ENCODE measurements at regions not wholly inside any gene's neighbourhood (a gene's known extent, or its start where the extent isn't known, plus 50 kb on each side); places are given as distances from the start of the nearest gene placed in this dataset.

- Histone ChIP-seq H3K9me3 (ENCODE audit: low read length) (peaks cover 5% of the 10 kb centered on the region), H3K4me1 (ENCODE audit: insufficient read depth, low read length) (no peaks in the 10 kb centered on the region), H2AFZ (ENCODE audit: low read depth, low read length) (no peak overlapping the region), H3K36me3 (ENCODE audit: insufficient read depth, low read length) (no peaks in the 10 kb centered on the region), H3K27me3 (ENCODE audit: insufficient read depth, low read length) (no peaks in the 10 kb centered on the region), H3K4me3 (ENCODE audit: low read length) (no peak overlapping the region)
Measured at GRCh38 chr14:96960598-96961116, 163.5 kb downstream of the VRK1 start.

- peaks cover 4% of the 10 kb centered on the region for H3K9me3 ChIP-seq (ENCODE audit: low read length)
- no peaks in the 10 kb centered on the region for H3K27me3 ChIP-seq (ENCODE audit: insufficient read depth, low read length)
- H2AFZ ChIP-seq (ENCODE audit: low read depth, low read length) = no peak overlapping the region
- H3K4me3 ChIP-seq (ENCODE audit: low read length) = no peak overlapping the region
- no peaks in the 10 kb centered on the region for H3K4me1 ChIP-seq (ENCODE audit: insufficient read depth, low read length)
- no peaks in the 10 kb centered on the region for H3K36me3 ChIP-seq (ENCODE audit: insufficient read depth, low read length)
Measured at GRCh38 chr14:96961895-96962294, 164.7 kb downstream of the VRK1 start.

- Histone ChIP-seq H3K36me3 (ENCODE audit: insufficient read depth, low read length) (no peaks in the 10 kb centered on the region), H3K4me1 (ENCODE audit: insufficient read depth, low read length) (no peaks in the 10 kb centered on the region), H2AFZ (ENCODE audit: low read depth, low read length) (no peak overlapping the region), H3K27me3 (ENCODE audit: insufficient read depth, low read length) (no peaks in the 10 kb centered on the region), H3K4me3 (ENCODE audit: low read length) (no peak overlapping the region), H3K9me3 (ENCODE audit: low read length) (peaks cover 3% of the 10 kb centered on the region)
Measured at GRCh38 chr14:96962337-96962736, 165.2 kb downstream of the VRK1 start.

- H3K4me1 ChIP-seq (ENCODE audit: insufficient read depth, low read length) = no peaks in the 10 kb centered on the region
- H3K27me3 ChIP-seq (ENCODE audit: insufficient read depth, low read length) = no peaks in the 10 kb centered on the region
- no peaks in the 10 kb centered on the region for H3K36me3 ChIP-seq (ENCODE audit: insufficient read depth, low read length)
- no peak overlapping the region for H3K4me3 ChIP-seq (ENCODE audit: low read length)
- H2AFZ ChIP-seq (ENCODE audit: low read depth, low read length) = no peak overlapping the region
- H3K9me3 ChIP-seq (ENCODE audit: low read length) = peaks cover 1% of the 10 kb centered on the region
Measured at GRCh38 chr14:96964726-96965415, 167.7 kb downstream of the VRK1 start.

- H3K4me1 ChIP-seq (ENCODE audit: insufficient read depth, low read length) = no peaks in the 10 kb centered on the region
- H3K36me3 ChIP-seq (ENCODE audit: insufficient read depth, low read length) = no peaks in the 10 kb centered on the region
- no peak overlapping the region for H3K4me3 ChIP-seq (ENCODE audit: low read length)
- no peaks in the 10 kb centered on the region for H3K27me3 ChIP-seq (ENCODE audit: insufficient read depth, low read length)
- peaks cover 1% of the 10 kb centered on the region for H3K9me3 ChIP-seq (ENCODE audit: low read length)
- H2AFZ ChIP-seq (ENCODE audit: low read depth, low read length) = no peak overlapping the region
Measured at GRCh38 chr14:96965885-96966595, 168.9 kb downstream of the VRK1 start.

GRCh38 chr14:96975116-96975515 is 177.9 kb downstream of the VRK1 start:
- Histone ChIP-seq H3K27me3 (ENCODE audit: insufficient read depth, low read length) (no peaks in the 10 kb centered on the region), H3K36me3 (ENCODE audit: insufficient read depth, low read length) (no peaks in the 10 kb centered on the region), H3K4me3 (ENCODE audit: low read length) (no peak overlapping the region), H3K4me1 (ENCODE audit: insufficient read depth, low read length) (no peaks in the 10 kb centered on the region), H3K9me3 (ENCODE audit: low read length) (no peaks in the 10 kb centered on the region), H2AFZ (ENCODE audit: low read depth, low read length) (no peak overlapping the region)

GRCh38 chr14:96978525-96979272 is 181.5 kb downstream of the VRK1 start:
- Histone ChIP-seq H3K4me3 (ENCODE audit: low read length) (no peak overlapping the region), H3K27me3 (ENCODE audit: insufficient read depth, low read length) (no peaks in the 10 kb centered on the region), H3K36me3 (ENCODE audit: insufficient read depth, low read length) (no peaks in the 10 kb centered on the region), H2AFZ (ENCODE audit: low read depth, low read length) (no peak overlapping the region), H3K4me1 (ENCODE audit: insufficient read depth, low read length) (no peaks in the 10 kb centered on the region), H3K9me3 (ENCODE audit: low read length) (peaks cover 2% of the 10 kb centered on the region)

GRCh38 chr14:96979611-96980074 is 182.5 kb downstream of the VRK1 start:
- Histone ChIP-seq H3K4me1 (ENCODE audit: insufficient read depth, low read length) (no peaks in the 10 kb centered on the region), H2AFZ (ENCODE audit: low read depth, low read length) (no peak overlapping the region), H3K27me3 (ENCODE audit: insufficient read depth, low read length) (no peaks in the 10 kb centered on the region), H3K4me3 (ENCODE audit: low read length) (no peak overlapping the region), H3K36me3 (ENCODE audit: insufficient read depth, low read length) (no peaks in the 10 kb centered on the region), H3K9me3 (ENCODE audit: low read length) (peaks cover 2% of the 10 kb centered on the region)

GRCh38 chr14:96980835-96981234 is 183.7 kb downstream of the VRK1 start:
- H3K36me3 ChIP-seq (ENCODE audit: insufficient read depth, low read length) = no peaks in the 10 kb centered on the region
- H3K4me3 ChIP-seq (ENCODE audit: low read length) = no peak overlapping the region
- no peaks in the 10 kb centered on the region for H3K27me3 ChIP-seq (ENCODE audit: insufficient read depth, low read length)
- H3K4me1 ChIP-seq (ENCODE audit: insufficient read depth, low read length) = no peaks in the 10 kb centered on the region
- peaks cover 2% of the 10 kb centered on the region for H3K9me3 ChIP-seq (ENCODE audit: low read length)
- H2AFZ ChIP-seq (ENCODE audit: low read depth, low read length) = no peak overlapping the region

- Histone ChIP-seq H3K27me3 (ENCODE audit: insufficient read depth, low read length) (no peaks in the 10 kb centered on the region), H3K36me3 (ENCODE audit: insufficient read depth, low read length) (no peaks in the 10 kb centered on the region), H3K9me3 (ENCODE audit: low read length) (peaks cover 2% of the 10 kb centered on the region), H2AFZ (ENCODE audit: low read depth, low read length) (no peak overlapping the region), H3K4me1 (ENCODE audit: insufficient read depth, low read length) (peaks cover 29% of the 10 kb centered on the region), H3K4me3 (ENCODE audit: low read length) (no peak overlapping the region)
Measured at GRCh38 chr14:96986256-96987085, 189.3 kb downstream of the VRK1 start.

GRCh38 chr14:96987086-96987474 is 189.9 kb downstream of the VRK1 start:
- Histone ChIP-seq H3K36me3 (ENCODE audit: insufficient read depth, low read length) (no peaks in the 10 kb centered on the region), H3K4me1 (ENCODE audit: insufficient read depth, low read length) (peaks cover 29% of the 10 kb centered on the region), H2AFZ (ENCODE audit: low read depth, low read length) (no peak overlapping the region), H3K4me3 (ENCODE audit: low read length) (no peak overlapping the region), H3K9me3 (ENCODE audit: low read length) (peaks cover 2% of the 10 kb centered on the region), H3K27me3 (ENCODE audit: insufficient read depth, low read length) (no peaks in the 10 kb centered on the region)

GRCh38 chr14:96987771-96988170 is 190.6 kb downstream of the VRK1 start:
- no peaks in the 10 kb centered on the region for H3K27me3 ChIP-seq (ENCODE audit: insufficient read depth, low read length)

More at GRCh38 chr14:96987771-96988170, 190.6 kb downstream of the VRK1 start:
- Histone ChIP-seq H2AFZ (ENCODE audit: low read depth, low read length) (no peak overlapping the region), H3K4me3 (ENCODE audit: low read length) (no peak overlapping the region), H3K36me3 (ENCODE audit: insufficient read depth, low read length) (no peaks in the 10 kb centered on the region), H3K4me1 (ENCODE audit: insufficient read depth, low read length) (peaks cover 29% of the 10 kb centered on the region), H3K9me3 (ENCODE audit: low read length) (no peaks in the 10 kb centered on the region)

Data from neuron (in vitro differentiated cells).